Renal cortical epithelial cell (primary cell): ENCODE measurements at regions not wholly inside any gene's neighbourhood (a gene's known extent, or its start where the extent isn't known, plus 50 kb on each side); places are given as distances from the start of the nearest gene placed in this dataset.
"Not testable (repeated sequence)": the region's sequence is repeated elsewhere in the genome, so short reads cannot be mapped to it uniquely, and the experiment has no call there.

Source experiments
- DNase-seq: peaks from one replicate; pipeline ENCODE4 v3.0.0-alpha.2; 2011; ENCODE audit warnings: low read depth

GRCh38 chr4:38511702-38512101, 152.3 kb upstream of the KLF3 start:
- DNase-seq, result no peak

GRCh38 chr4:38512840-38513239, 151.2 kb upstream of the KLF3 start:
- no peak for DNase-seq

- no peak for DNase-seq
These were observed 149.4 kb upstream of the KLF3 start for GRCh38 chr4:38514465-38515146.

- DNase-seq, result no peak
These were observed 147.8 kb upstream of the KLF3 start for GRCh38 chr4:38516190-38516589.

GRCh38 chr4:38519666-38520065, 144.3 kb upstream of the KLF3 start:
- DNase-seq, result no peak

- no peak for DNase-seq
These were observed 140.9 kb upstream of the KLF3 start for GRCh38 chr4:38523054-38523453.

- DNase-seq, result peak; percentile 36
These were observed 140.2 kb upstream of the KLF3 start for GRCh38 chr4:38523524-38524448.

GRCh38 chr4:38526412-38526811, 137.6 kb upstream of the KLF3 start:
- no peak for DNase-seq

- DNase-seq, result peak; percentile 93
These were observed 134.5 kb upstream of the KLF3 start for GRCh38 chr4:38529189-38530115.

GRCh38 chr4:38530486-38530885, 133.5 kb upstream of the KLF3 start:
- DNase-seq, result no peak

- DNase-seq, result peak; percentile 75
These were observed 132.8 kb upstream of the KLF3 start for GRCh38 chr4:38531141-38531727.

- no peak for DNase-seq
These were observed 131.0 kb upstream of the KLF3 start for GRCh38 chr4:38532908-38533499.

GRCh38 chr4:38534344-38535045, 129.5 kb upstream of the KLF3 start:
- DNase-seq, result no peak

- not testable (repeated sequence) for DNase-seq
These were observed 128.9 kb upstream of the KLF3 start for GRCh38 chr4:38535071-38535470.

- DNase-seq, result no peak
These were observed 128.3 kb upstream of the KLF3 start for GRCh38 chr4:38535717-38536116.

GRCh38 chr4:38536716-38537115, 127.3 kb upstream of the KLF3 start:
- DNase-seq, result no peak

GRCh38 chr4:38537666-38538065, 126.3 kb upstream of the KLF3 start:
- no peak for DNase-seq

GRCh38 chr4:38538517-38538916, 125.5 kb upstream of the KLF3 start:
- DNase-seq, result no peak

- no peak for DNase-seq
These were observed 124.5 kb upstream of the KLF3 start for GRCh38 chr4:38539501-38539900.

- DNase-seq, result no peak
These were observed 116.9 kb upstream of the KLF3 start for GRCh38 chr4:38547052-38547451.

- DNase-seq, result no peak
These were observed 115.7 kb upstream of the KLF3 start for GRCh38 chr4:38548256-38548655.
